GM23338 (cell line): ENCODE measurements at regions not wholly inside any gene's neighbourhood (a gene's known extent, or its start where the extent isn't known, plus 50 kb on each side); places are given as distances from the start of the nearest gene placed in this dataset.
A peak's percentile ranks its signal among the peaks of the same experiment; 100 is the strongest.

Experiments
- ATAC-seq: fragments of 200-7000 bp; cut with Tn5 transposase; 3 replicates; pipeline ENCODE4 v1.9.1; 2020
- DNase-seq: peaks from one replicate; pipeline ENCODE4 v3.0.0-alpha.2; 2015; ENCODE audit warnings: low spot score
- H2AFZ ChIP-seq: fragments of 200-600 bp; sonication (generic); 2 replicates; pipeline ENCODE4 v1.8.0; 2016; ENCODE audit warnings: antibody characterized with exemption, mild to moderate bottlenecking, moderate library complexity
- H3F3A ChIP-seq: fragments of 200-600 bp; sonication (generic); replicated peaks from 2 replicates; pipeline ENCODE4 v1.8.0; 2017; ENCODE audit warnings: antibody characterized with exemption, mixed run types, low read depth
- H3K27ac ChIP-seq: fragments of 200-600 bp; sonication (generic); 2 replicates; pipeline ENCODE4 v1.6.1; 2016; ENCODE audit warnings: low read depth
- H3K27me3 ChIP-seq: fragments of 200-600 bp; sonication (generic); 2 replicates; pipeline ENCODE4 v1.8.0; 2016; ENCODE audit warnings: mild to moderate bottlenecking, mixed run types, moderate library complexity; ENCODE audit not compliant: insufficient read depth
- H3K36me3 ChIP-seq: fragments of 200-600 bp; sonication (generic); 2 replicates; pipeline ENCODE4 v1.8.0; 2016; ENCODE audit warnings: mild to moderate bottlenecking; ENCODE audit not compliant: insufficient read depth
- H3K4me1 ChIP-seq: fragments of 200-600 bp; sonication (generic); 2 replicates; pipeline ENCODE4 v1.8.0; 2016; ENCODE audit warnings: mild to moderate bottlenecking, moderate library complexity; ENCODE audit not compliant: insufficient read depth
- H3K4me2 ChIP-seq: fragments of 200-600 bp; sonication (generic); 2 replicates; pipeline ENCODE4 v1.7.1; 2017; ENCODE audit warnings: mixed run types
- H3K4me3 ChIP-seq: fragments of 200-600 bp; sonication (generic); 2 replicates; pipeline ENCODE4 v1.6.1; 2016; ENCODE audit warnings: mixed run types
- H3K79me2 ChIP-seq: fragments of 200-600 bp; sonication (generic); replicated peaks from 2 replicates; pipeline ENCODE4 v1.8.0; 2017; ENCODE audit warnings: mild to moderate bottlenecking; ENCODE audit not compliant: insufficient read depth
- H3K9me2 ChIP-seq: fragments of 200-600 bp; sonication (generic); 2 replicates; pipeline ENCODE4 v1.8.0; 2017; ENCODE audit not compliant: insufficient read depth
- H4K20me1 ChIP-seq: fragments of 200-600 bp; sonication (generic); replicated peaks from 2 replicates; pipeline ENCODE4 v1.8.0; 2017; ENCODE audit warnings: mild to moderate bottlenecking; ENCODE audit not compliant: insufficient read depth
- H3K27ac Mint-ChIP-seq: 2 replicates; pipeline ENCODE4 v1.8.0; 2020; ENCODE audit warnings: inconsistent platforms, mild to moderate bottlenecking, moderate library complexity, mixed read lengths
- H3K27me3 Mint-ChIP-seq: 3 replicates; pipeline ENCODE4 v1.8.0; 2022; ENCODE audit warnings: low read depth, mild to moderate bottlenecking, moderate library complexity, mixed read lengths, inconsistent platforms; ENCODE audit not compliant: insufficient read depth, poor library complexity
- H3K36me3 Mint-ChIP-seq: 3 replicates; pipeline ENCODE4 v1.8.0; 2021; ENCODE audit warnings: low read depth, mild to moderate bottlenecking, inconsistent platforms, moderate library complexity, mixed read lengths
- H3K4me1 Mint-ChIP-seq: 3 replicates; pipeline ENCODE4 v1.8.0; 2020; ENCODE audit warnings: mild to moderate bottlenecking, inconsistent platforms, mixed read lengths
- H3K4me3 Mint-ChIP-seq: 3 replicates; pipeline ENCODE4 v1.8.0; 2021; ENCODE audit warnings: moderate library complexity, mild to moderate bottlenecking, inconsistent platforms, mixed read lengths
- H3K9me3 Mint-ChIP-seq: 3 replicates; pipeline ENCODE4 v1.8.0; 2020; ENCODE audit warnings: moderate library complexity, mild to moderate bottlenecking, inconsistent platforms, mixed read lengths
- CREB1 ChIP-seq: fragments of 250-450 bp; sonication (Bioruptor Pico); IDR thresholded peaks from 2 replicates; pipeline ENCODE4 v1.5.0; 2020; ENCODE audit warnings: low read depth, mild to moderate bottlenecking, moderate library complexity
- EZH2 ChIP-seq: fragments of 200-600 bp; sonication (generic); IDR thresholded peaks from one replicate; pipeline ENCODE4 v1.8.0; 2017; ENCODE audit warnings: antibody characterized with exemption, mild to moderate bottlenecking, low read depth; ENCODE audit not compliant: unreplicated experiment
- EZH2phosphoT487 ChIP-seq: fragments of 200-600 bp; sonication (generic); IDR thresholded peaks from one replicate; pipeline ENCODE4 v1.8.1; 2018; ENCODE audit warnings: antibody characterized with exemption; ENCODE audit not compliant: unreplicated experiment
- POLR2AphosphoS5 ChIP-seq: IDR thresholded peaks from 2 replicates; pipeline ENCODE4 v1.6.1; 2016; ENCODE audit warnings: antibody characterized with exemption, low read depth
- STAT1 ChIP-seq: IDR thresholded peaks from one replicate; pipeline ENCODE4 v1.6.1; 2016; ENCODE audit warnings: antibody characterized with exemption; ENCODE audit not compliant: unreplicated experiment
- ZNF331 ChIP-seq: fragments of 250-450 bp; sonication (Bioruptor Pico); IDR thresholded peaks from 2 replicates; pipeline ENCODE4 v1.5.0; 2020; ENCODE audit warnings: low read depth, mild to moderate bottlenecking, moderate library complexity
- ZNF462 ChIP-seq: fragments of 250-450 bp; sonication (Bioruptor Pico); IDR thresholded peaks from 2 replicates; pipeline ENCODE4 v1.5.0; 2020; ENCODE audit warnings: mild to moderate bottlenecking, moderate library complexity
- TF ChIP-seq, protein P1 (sequence below), 2 experiments: fragments of 200-600 bp in 1 of 2; sonication (generic) in 1 of 2; conservative IDR thresholded peaks; 2 replicates each; pipeline versions ENCODE4 v1.5.1 to v1.6.1; 2016 to 2017; ENCODE audit warnings: antibody characterized with exemption in 2 of 2, low read depth in 2 of 2, mild to moderate bottlenecking in 2 of 2, moderate library complexity in 1 of 2

- no peak for TF ChIP-seq ZNF462 (CRISPR knock-in tag)
- no peak for TF ChIP-seq EZH2phosphoT487
- no peak for TF ChIP-seq STAT1
- TF ChIP-seq, protein P1, sequence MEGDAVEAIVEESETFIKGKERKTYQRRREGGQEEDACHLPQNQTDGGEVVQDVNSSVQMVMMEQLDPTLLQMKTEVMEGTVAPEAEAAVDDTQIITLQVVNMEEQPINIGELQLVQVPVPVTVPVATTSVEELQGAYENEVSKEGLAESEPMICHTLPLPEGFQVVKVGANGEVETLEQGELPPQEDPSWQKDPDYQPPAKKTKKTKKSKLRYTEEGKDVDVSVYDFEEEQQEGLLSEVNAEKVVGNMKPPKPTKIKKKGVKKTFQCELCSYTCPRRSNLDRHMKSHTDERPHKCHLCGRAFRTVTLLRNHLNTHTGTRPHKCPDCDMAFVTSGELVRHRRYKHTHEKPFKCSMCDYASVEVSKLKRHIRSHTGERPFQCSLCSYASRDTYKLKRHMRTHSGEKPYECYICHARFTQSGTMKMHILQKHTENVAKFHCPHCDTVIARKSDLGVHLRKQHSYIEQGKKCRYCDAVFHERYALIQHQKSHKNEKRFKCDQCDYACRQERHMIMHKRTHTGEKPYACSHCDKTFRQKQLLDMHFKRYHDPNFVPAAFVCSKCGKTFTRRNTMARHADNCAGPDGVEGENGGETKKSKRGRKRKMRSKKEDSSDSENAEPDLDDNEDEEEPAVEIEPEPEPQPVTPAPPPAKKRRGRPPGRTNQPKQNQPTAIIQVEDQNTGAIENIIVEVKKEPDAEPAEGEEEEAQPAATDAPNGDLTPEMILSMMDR (conservative IDR thresholded peaks at IDR 0.05; ENCODE audit: low read depth in 2 of 2) = no peak
- no peak for TF ChIP-seq POLR2AphosphoS5
- TF ChIP-seq EZH2 = no peak
- TF ChIP-seq ZNF331 = no peak
Measured at GRCh38 chr10:74766501-74766900, 59.9 kb upstream of the KAT6B start (continued).

GRCh38 chr10:74770400-74770799 lies 56.0 kb upstream of the KAT6B start:
- Histone ChIP-seq H3K36me3 (no peaks in the 10 kb centered on the region), H3K27ac (no peak overlapping the region), H2AFZ (peak overlapping the region; percentile 61; the same call in 1 of the 2 replicates), H3K9me2 (no peaks in the 10 kb centered on the region), H3K79me2 (no peaks in the 10 kb centered on the region), H3K4me1 (peaks cover 4% of the 10 kb centered on the region; the same call in 1 of the 2 replicates), H4K20me1 (no peaks in the 10 kb centered on the region), H3K4me3 (no peak overlapping the region), H3K4me2 (no peak overlapping the region), H3K27me3 (no peaks in the 10 kb centered on the region), H3F3A (no peaks in the 10 kb centered on the region)
- peaks cover 2% of the 10 kb centered on the region for H3K27me3 Mint-ChIP-seq
- H3K9me3 Mint-ChIP-seq = peaks cover 10% of the 10 kb centered on the region; the same call in 2 of the 3 replicates
- no peak for TF ChIP-seq CREB1 (CRISPR knock-in tag)
- H3K27ac Mint-ChIP-seq = no peak overlapping the region
- DNase-seq = no peak
- H3K4me3 Mint-ChIP-seq = no peak overlapping the region
- H3K36me3 Mint-ChIP-seq = no peaks in the 10 kb centered on the region; the same call in 2 of the 3 replicates
- H3K4me1 Mint-ChIP-seq = no peaks in the 10 kb centered on the region
- ATAC-seq = no peak
